ENCODE measurements at regions not wholly inside any gene's neighbourhood (a gene's known extent, or its start where the extent isn't known, plus 50 kb on each side); places are given as distances from the start of the nearest gene placed in this dataset.

DNA sequence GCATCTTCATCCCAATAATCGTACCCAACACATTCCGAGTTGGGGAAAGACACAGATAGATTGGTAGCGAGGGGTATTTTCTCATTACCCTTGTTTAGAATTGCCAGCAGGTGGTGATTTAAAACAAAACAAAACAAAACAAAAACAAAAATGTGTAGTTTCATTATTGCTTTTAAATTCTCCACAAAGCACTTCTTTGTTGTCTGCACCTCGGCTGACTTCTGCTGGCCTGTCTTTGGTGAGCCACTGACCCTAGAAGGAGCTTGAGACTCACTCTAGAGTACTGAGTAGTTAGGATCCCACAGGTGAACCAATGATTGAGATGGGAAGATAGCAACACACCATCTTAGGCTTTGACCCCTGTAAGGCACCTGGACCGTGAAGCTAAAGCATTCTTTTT, 105.4 kb upstream of the BET1 start:
- TF ChIP-seq CTCF (IDR thresholded peaks at IDR 0.05; ENCODE audit: poor library complexity, severe bottlenecking), result no peak
- no peak for TF ChIP-seq TAF1 (IDR thresholded peaks at IDR 0.05; ENCODE audit: low read depth)
- TF ChIP-seq MXI1 (conservative IDR thresholded peaks at IDR 0.05; ENCODE audit: poor library complexity, severe bottlenecking), result no peak
